GM12865 (cell line): ENCODE measurements at regions not wholly inside any gene's neighbourhood (a gene's known extent, or its start where the extent isn't known, plus 50 kb on each side); places are given as distances from the start of the nearest gene placed in this dataset.

ENCODE experiments used
- DNase-seq: peaks from one replicate; pipeline ENCODE4 v3.0.0; 2010; ENCODE audit warnings: low read depth
- H3K4me3 ChIP-seq: 2 replicates; pipeline ENCODE4 v1.5.1; 2011; ENCODE audit warnings: mild to moderate bottlenecking, low read depth, low read length, control low read depth
- TF ChIP-seq, protein P1 (sequence below): IDR thresholded peaks from 2 replicates; pipeline ENCODE4 v1.5.1; 2011; ENCODE audit warnings: low read length, control low read depth, low read depth, inconsistent platforms; ENCODE audit not compliant: insufficient read depth; ENCODE audit errors: missing control alignments

DNA sequence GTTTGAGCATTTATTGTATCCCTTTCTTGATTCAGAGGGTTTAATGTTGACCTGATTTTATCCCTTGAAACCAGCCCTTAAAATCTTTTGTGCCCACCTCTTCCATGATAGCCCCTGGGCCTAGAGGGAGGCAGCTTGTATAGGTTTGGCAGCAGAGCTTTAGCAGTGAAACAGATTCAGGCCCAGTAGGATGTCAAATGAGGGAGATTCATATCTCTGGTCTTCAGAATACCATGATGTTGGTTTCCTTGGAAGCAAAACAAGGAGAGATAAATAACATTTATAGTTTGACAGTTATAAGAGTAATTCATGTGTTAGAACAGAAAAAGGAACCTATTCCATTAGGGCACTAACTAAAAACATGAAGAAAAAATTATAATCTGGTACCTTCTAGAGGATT, 649.2 kb downstream of the METTL4 start:
- TF ChIP-seq, protein P1, sequence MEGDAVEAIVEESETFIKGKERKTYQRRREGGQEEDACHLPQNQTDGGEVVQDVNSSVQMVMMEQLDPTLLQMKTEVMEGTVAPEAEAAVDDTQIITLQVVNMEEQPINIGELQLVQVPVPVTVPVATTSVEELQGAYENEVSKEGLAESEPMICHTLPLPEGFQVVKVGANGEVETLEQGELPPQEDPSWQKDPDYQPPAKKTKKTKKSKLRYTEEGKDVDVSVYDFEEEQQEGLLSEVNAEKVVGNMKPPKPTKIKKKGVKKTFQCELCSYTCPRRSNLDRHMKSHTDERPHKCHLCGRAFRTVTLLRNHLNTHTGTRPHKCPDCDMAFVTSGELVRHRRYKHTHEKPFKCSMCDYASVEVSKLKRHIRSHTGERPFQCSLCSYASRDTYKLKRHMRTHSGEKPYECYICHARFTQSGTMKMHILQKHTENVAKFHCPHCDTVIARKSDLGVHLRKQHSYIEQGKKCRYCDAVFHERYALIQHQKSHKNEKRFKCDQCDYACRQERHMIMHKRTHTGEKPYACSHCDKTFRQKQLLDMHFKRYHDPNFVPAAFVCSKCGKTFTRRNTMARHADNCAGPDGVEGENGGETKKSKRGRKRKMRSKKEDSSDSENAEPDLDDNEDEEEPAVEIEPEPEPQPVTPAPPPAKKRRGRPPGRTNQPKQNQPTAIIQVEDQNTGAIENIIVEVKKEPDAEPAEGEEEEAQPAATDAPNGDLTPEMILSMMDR, result no peak
- H3K4me3 ChIP-seq, result no peak overlapping the region
- no peak for DNase-seq

DNA sequence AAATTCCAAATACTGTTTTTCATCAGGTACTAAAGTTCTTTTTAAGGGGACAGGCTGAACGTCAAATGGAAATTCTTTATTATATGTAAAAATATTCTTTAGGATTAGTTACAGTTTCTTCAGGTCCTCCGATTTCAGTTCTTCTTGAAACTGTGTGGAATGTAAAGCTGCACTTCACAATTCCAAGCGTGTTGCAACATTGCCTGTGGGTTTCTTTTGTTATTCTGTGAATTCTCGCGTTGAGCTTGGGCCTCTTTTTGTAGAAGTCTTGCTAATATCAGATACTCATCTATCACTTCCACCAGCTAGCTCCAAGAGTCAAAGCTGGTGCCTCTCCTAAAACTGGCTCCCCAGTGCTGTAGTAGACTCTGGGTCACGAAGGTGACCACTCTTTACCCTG, 642.6 kb downstream of the METTL4 start:
- TF ChIP-seq, protein P1, result no peak
- H3K4me3 ChIP-seq, result no peak overlapping the region
- no peak for DNase-seq

DNA sequence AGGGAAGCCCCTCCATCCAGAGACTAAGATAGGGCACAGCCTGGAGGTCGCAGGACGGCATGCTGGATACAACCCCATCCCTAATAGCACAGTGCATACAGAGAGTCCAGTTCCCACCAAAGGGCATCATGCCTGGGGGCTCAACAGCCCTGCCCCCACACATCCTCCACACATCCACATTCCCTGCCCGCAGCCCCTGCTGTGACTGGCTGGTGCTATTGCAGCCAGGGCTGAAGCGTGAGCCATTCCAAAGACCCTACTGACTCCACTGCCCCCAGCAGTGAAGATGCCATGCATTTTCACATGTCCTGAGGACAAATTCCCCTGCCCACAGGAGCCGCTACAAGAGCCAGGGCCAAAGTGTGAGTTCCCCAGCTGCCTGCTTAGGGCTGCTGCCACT, 641.6 kb downstream of the METTL4 start:
- no peak for DNase-seq
- H3K4me3 ChIP-seq, result no peak overlapping the region
- TF ChIP-seq, protein P1, result no peak

DNA sequence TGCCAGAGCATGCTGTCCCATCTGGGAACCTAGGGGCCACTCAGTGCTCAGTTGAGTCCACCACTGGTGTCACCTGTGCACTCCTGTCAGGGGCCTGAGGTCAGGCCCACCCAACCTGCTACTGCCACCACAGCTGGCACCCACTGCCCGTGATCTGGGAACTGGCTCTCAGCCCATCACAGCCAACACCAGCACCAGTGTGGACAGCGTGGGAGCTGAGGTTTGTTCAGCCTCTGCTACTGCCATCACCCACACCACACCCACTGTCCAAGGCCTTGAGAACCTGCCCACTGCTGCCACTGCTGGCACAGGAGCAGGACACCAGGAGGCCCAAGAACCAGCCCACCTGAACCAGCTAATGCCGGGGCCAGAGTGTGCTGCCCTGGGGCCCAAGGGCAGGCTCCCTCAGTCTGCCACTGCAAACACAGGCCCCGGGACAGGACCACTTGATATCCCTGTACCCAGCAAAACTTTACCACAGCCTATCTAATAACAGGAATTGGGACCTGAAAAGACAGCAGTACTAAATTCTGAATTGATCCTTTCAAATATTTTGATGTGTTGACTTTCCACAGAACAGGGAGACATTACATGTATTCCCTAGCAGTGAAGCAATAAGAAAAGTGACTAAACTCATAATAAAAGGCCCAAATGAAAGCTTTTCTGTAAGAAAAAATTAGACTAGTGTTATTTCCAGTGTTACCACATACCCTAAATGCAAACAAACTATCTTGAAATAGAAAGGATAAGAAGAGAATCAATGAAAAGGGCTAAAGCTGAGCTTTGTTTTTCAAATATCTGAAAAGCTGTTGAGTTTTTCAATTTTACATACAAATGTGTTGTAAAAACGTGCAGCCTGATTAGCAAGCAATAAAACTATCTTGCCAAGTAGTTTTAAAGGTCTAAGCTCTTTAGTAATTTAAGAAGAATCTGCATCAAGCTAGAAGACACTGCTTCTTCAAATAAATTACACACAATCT, 640.7 kb downstream of the METTL4 start:
- TF ChIP-seq, protein P1, result no peak
- no peak for DNase-seq
- no peak overlapping the region for H3K4me3 ChIP-seq

DNA sequence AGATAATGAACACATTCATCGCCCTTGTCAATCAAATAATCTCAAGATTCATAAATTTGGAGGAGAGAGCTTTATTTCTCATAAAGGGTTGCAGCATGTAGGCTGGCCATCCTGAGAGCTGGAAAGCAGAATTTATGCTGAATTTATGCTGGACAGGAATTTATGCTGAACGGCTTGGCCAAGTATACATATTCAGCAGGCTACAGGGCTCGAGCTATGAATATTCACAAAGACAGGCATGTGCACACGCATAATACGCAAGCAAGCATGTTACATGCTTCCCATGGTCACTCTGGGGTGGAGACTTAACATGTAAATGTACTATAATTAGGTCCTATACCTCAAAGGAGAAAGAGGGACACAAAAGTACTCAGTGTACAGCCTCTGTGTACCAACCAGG, 618.8 kb downstream of the METTL4 start:
- TF ChIP-seq, protein P1, result no peak
- DNase-seq, result no peak
- no peak overlapping the region for H3K4me3 ChIP-seq

DNA sequence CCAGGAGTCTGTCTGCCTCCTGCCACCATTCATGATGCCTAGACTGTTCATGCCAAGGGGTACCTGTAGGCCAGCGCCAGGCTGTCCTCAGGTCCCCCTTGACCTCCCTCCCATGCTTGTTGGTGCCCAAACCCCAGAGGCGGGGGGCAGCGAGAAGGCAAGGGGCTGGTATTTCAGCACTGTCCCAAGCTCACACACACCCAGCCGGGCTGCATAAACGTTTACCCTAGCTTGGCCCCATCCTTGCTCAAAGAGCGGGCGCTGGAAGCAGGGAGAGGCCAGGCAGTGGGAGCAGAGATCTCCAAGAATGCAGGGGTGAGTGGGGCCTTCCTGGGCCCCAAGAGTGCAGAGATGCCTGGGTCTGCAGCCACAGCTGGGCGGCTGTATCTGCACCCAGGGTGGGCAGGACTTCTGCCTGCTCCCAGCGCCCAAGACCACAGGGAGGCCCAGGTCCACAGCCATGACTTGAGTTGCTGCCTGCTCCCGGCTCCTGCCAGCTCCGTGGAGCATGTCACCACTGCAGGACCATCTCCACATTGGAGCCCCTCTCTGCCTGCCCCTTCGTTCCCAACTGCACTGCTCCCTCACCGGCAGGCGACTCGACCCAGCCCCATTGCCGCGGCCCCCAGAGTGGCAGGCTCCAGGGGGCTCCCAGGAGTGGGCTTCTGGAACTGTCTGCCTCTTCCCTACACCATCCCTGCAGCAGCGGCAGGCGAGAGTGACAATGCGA, 616.6 kb downstream of the METTL4 start:
- H3K4me3 ChIP-seq, result no peak overlapping the region
- no peak for DNase-seq
- TF ChIP-seq, protein P1, result no peak

DNA sequence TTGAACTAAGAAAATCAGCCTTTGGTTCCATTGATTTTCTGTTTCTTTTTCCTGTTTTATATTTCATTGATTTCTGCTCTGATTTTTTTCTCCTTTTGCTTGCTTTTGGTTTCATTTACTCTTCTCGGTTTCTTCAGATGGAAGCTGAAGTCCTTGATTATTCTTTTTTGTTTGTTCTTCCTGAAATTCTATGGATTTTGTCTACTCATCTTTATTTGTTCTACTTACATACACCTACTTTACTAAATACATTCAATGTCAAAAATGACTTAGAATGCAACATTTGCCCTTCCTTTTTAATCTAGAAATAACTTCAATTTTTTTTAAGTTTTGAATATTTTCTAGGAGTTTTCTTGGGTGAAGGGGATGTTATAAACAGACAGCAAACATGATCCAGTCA, 612.5 kb downstream of the METTL4 start:
- H3K4me3 ChIP-seq, result no peak overlapping the region
- no peak for DNase-seq
- TF ChIP-seq, protein P1, result no peak
